K562 (cell line): ENCODE measurements at regions not wholly inside any gene's neighbourhood (a gene's known extent, or its start where the extent isn't known, plus 50 kb on each side); places are given as distances from the start of the nearest gene placed in this dataset.
A peak's percentile ranks its signal among the peaks of the same experiment; 100 is the strongest.

Experiments used
- ATAC-seq: fragments of 200-7000 bp; cut with Tn5 transposase; 3 replicates; pipeline ENCODE4 v1.9.1; 2020; ENCODE audit warnings: moderate library complexity
- BruUV-seq: library from RNA; stranded (reverse); fragments of 400-500 nt; replicated peaks from 2 replicates; lab custom pipeline; 2021; lab: Mats Ljungman, UMichigan
- CTCF ChIA-PET: fragments of 300-600 bp; formaldehyde crosslinking; extraction: SDS; loops from one replicate; lab custom pipeline; 2021; ENCODE audit warnings: low intra/inter-chr PET ratio; lab: Yijun Ruan, JAX
- POLR2A ChIA-PET: fragments of 300-600, 350-650 bp; sonication (Branson Sonifier 250); formaldehyde crosslinking; extraction: SDS; loops from one replicate; lab custom pipeline; 2021; ENCODE audit warnings: antibody characterized with exemption, inconsistent platforms; lab: Yijun Ruan, JAX
- DNase-seq, 4 experiments: peaks; one replicate each; pipeline versions ENCODE4 v3.0.0 to v3.0.0-alpha.2; 2011 to 2018; ENCODE audit warnings: low spot score in 3 of 4, mixed read lengths in 3 of 4; ENCODE audit errors: extremely low read depth in 1 of 4
- FAIRE-seq: peaks from 2 replicates; lab custom pipeline; 2011; peaks lifted over from hg19 to GRCh38; lab: Jason Lieb, UNC
- H2AFZ ChIP-seq: 2 replicates; pipeline ENCODE4 v1.6.0; 2011; ENCODE audit warnings: low read depth, low read length, control low read depth, inconsistent platforms
- H3K27ac ChIP-seq: fragments of 200-600 bp; 3 replicates; pipeline ENCODE4 v1.8.0; 2011; ENCODE audit warnings: low read depth, mild to moderate bottlenecking, control low read depth, inconsistent platforms, low read length, moderate library complexity, mixed read lengths; ENCODE audit errors: extremely low read depth
- H3K27me3 ChIP-seq, 2 experiments: fragments of 300-600 bp in 1 of 2; 2 replicates in 1 of 2; 3 replicates in 1 of 2; pipeline versions ENCODE4 v1.6.0 to v1.8.0; 2011; ENCODE audit warnings: inconsistent platforms in 2 of 2, low read length in 2 of 2, mild to moderate bottlenecking in 1 of 2, mixed read lengths in 1 of 2, moderate library complexity in 1 of 2; ENCODE audit not compliant: control insufficient read depth in 2 of 2, insufficient read depth in 2 of 2
- H3K36me3 ChIP-seq: fragments of 300-600 bp; 3 replicates; pipeline ENCODE4 v1.8.0; 2011; ENCODE audit warnings: mild to moderate bottlenecking, low read length, inconsistent platforms; ENCODE audit not compliant: control insufficient read depth, insufficient read depth
- H3K4me1 ChIP-seq, 2 experiments: fragments of 200-600 bp in 1 of 2; replicated peaks in 1 of 2; 2 replicates in 1 of 2; 3 replicates in 1 of 2; pipeline versions ENCODE4 v1.5.1 to v1.8.0; 2011; ENCODE audit warnings: inconsistent platforms in 2 of 2, low read length in 2 of 2, mild to moderate bottlenecking in 1 of 2, mixed read lengths in 1 of 2, moderate library complexity in 1 of 2; ENCODE audit not compliant: control insufficient read depth in 2 of 2, insufficient read depth in 2 of 2
- H3K4me2 ChIP-seq: 2 replicates; pipeline ENCODE4 v1.6.1; 2011; ENCODE audit warnings: low read length, control low read depth, inconsistent platforms, mixed read lengths; ENCODE audit not compliant: insufficient read depth
- H3K4me3 ChIP-seq: fragments of 200-600 bp; sonication (generic), shearing (Covaris generic); 2 replicates; pipeline ENCODE4 v1.5.1; 2016; ENCODE audit warnings: control low read depth, inconsistent platforms
- H3K79me2 ChIP-seq: fragments of 200-600 bp; 3 replicates; pipeline ENCODE4 v1.8.0; 2011; ENCODE audit warnings: low read length, inconsistent platforms; ENCODE audit not compliant: control insufficient read depth, insufficient read depth
- H3K9ac ChIP-seq, 2 experiments: 2 replicates each; pipeline versions ENCODE4 v1.6.0 to v1.6.1; 2011; ENCODE audit warnings: low read depth in 2 of 2, low read length in 2 of 2, control low read depth in 1 of 2, inconsistent platforms in 1 of 2, mild to moderate bottlenecking in 1 of 2, mixed read lengths in 1 of 2; ENCODE audit not compliant: insufficient read depth in 1 of 2
- H3K9me1 ChIP-seq: one replicate; pipeline ENCODE4 v1.6.0; 2011; ENCODE audit warnings: inconsistent platforms, mild to moderate bottlenecking, low read length, moderate library complexity; ENCODE audit not compliant: control insufficient read depth, insufficient read depth
- H3K9me3 ChIP-seq: replicated peaks from 2 replicates; pipeline ENCODE4 v1.5.1; 2011; ENCODE audit warnings: low read depth, low read length, inconsistent platforms; ENCODE audit not compliant: control insufficient read depth, insufficient read depth
- H4K20me1 ChIP-seq: replicated peaks from 2 replicates; pipeline ENCODE4 v1.6.1; 2011; ENCODE audit warnings: low read length, inconsistent platforms, mixed read lengths; ENCODE audit not compliant: control insufficient read depth, insufficient read depth
- FOSL1 ChIP-seq: fragments of 200-800 bp; sonication (Bioruptor generic); conservative IDR thresholded peaks from 2 replicates; pipeline ENCODE4 v1.6.1; 2016; ENCODE audit warnings: missing genetic modification characterization, missing compliant biosample characterization
- IRF2 ChIP-seq: sonication (generic); formaldehyde crosslinking; IDR thresholded peaks from 2 replicates; pipeline ENCODE4 v1.8.1; 2022; ENCODE audit warnings: mild to moderate bottlenecking, missing genetic modification reagents
- NR2C2 ChIP-seq, 2 experiments: fragments of 200-800 bp in 1 of 2; sonication (Bioruptor generic) in 1 of 2; sonication (generic) in 1 of 2; formaldehyde crosslinking in 1 of 2; IDR thresholded peaks; 2 replicates each; pipeline versions ENCODE4 v1.6.1 to v1.8.0; 2016 to 2022; ENCODE audit warnings: mild to moderate bottlenecking in 1 of 2, missing compliant biosample characterization in 1 of 2, missing genetic modification characterization in 1 of 2, missing genetic modification reagents in 1 of 2
- ZKSCAN1 ChIP-seq: fragments of 150-350 bp; IDR thresholded peaks from 2 replicates; pipeline ENCODE4 v1.6.1; 2016; ENCODE audit warnings: low read depth, low read length
- ZNF584 ChIP-seq: fragments of 200-800 bp; sonication (Bioruptor generic); IDR thresholded peaks from 2 replicates; pipeline ENCODE4 v1.6.1; 2016; ENCODE audit warnings: low read depth, mild to moderate bottlenecking, missing genetic modification characterization, missing compliant biosample characterization
- WGBS: fragments of 100-300 bp; shearing (Covaris generic); methylation state at CpG from one replicate; pipeline ENCODE4 v1.1.6; 2016; ENCODE audit warnings: low coverage, mixed read lengths; ENCODE audit not compliant: insufficient coverage; ENCODE audit errors: missing lambda C conversion rate; 5-methylcytosine and 5-hydroxymethylcytosine counted together
- in situ Hi-C: fragments of 300-500 bp; cut with MboI; formaldehyde crosslinking; loops from 4 replicates; pipeline ENCODE4 v1.15.0; 2018; ENCODE audit warnings: inconsistent platforms, mixed read lengths
- intact Hi-C: fragments of 100-400 bp; cut with micrococcal nuclease; formaldehyde crosslinking; loops from 2 replicates; pipeline ENCODE4 v1.14.2; 2022
- TF ChIP-seq, protein P1 (sequence below): sonication (generic); formaldehyde crosslinking; IDR thresholded peaks from 2 replicates; pipeline ENCODE4 v1.5.0; 2020; ENCODE audit warnings: missing genetic modification reagents

DNA sequence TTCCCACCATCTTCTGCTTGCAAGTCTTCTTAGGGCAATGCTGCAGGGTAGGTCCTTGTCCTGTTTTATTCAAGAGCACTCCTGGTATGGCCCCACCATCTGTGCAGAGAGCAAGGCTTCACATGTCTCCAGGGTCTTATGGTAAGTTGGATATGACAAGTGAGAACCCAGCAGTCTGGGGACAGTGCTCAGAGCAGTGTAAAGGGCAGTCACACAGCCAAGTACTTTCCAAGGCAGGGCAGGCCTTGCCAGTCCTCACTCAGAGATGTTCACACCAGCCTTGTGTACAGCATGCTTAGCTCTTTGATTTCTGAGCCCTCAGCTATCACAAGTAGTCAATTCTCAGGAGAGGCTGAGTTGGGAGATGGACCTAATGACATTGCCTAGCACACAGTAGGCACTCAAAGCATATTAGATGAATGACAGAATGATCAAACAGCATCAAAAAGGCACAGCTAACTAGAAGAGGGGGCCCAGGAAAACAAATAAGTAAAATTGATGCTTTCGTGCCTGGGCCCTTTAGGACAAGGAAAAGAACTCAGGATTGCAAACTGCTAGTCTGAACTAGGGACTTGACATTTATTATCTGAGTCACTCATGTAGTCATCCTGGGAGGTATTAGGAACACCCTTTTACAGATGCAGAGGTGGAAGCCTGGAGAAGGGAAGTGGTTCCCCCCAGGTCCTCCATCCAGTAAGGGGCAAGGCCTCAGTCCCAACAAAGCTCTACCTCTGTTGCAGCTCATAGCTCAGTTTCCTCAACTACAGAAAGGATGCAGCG lies 86.7 kb upstream of the CTAGE1 start:
- no peaks in the 10 kb centered on the region for H3K36me3 ChIP-seq
- no peak for FAIRE-seq
- H3K4me3 ChIP-seq, result no peak overlapping the region
- ChIA-PET POLR2A (interaction anchor here (0.6 kb wide), 1 partner anchor 11 kb away, joined by 3 read pairs; no protein-coding TSS in a partner anchor), CTCF (no interaction called here)
- no peak overlapping the region for H3K4me2 ChIP-seq
- in situ Hi-C loops, result no loop called here
- ATAC-seq, result peak; percentile 58
- no peak overlapping the region; the same call in 1 of the 2 replicates for H2AFZ ChIP-seq
- BruUV-seq, result no TSS peak
- intact Hi-C loops, result no loop called here
- H3K79me2 ChIP-seq, result no peaks in the 10 kb centered on the region
- no peak overlapping the region for H3K27ac ChIP-seq
- no peaks in the 10 kb centered on the region for H3K9me3 ChIP-seq
- 0 out of 5 replicates have a peak, but pooled peaks cover 0 to 6% of the 10 kb centered on the region in 2 experiments for H3K4me1 ChIP-seq
- no peaks in the 10 kb centered on the region for H3K9me1 ChIP-seq
- no peaks in the 10 kb centered on the region for H4K20me1 ChIP-seq
- no peak overlapping the region for H3K9ac ChIP-seq
- 11% methylated on average over 2 of the region's 2 CpGs for WGBS
- no peaks in the 10 kb centered on the region for H3K27me3 ChIP-seq
- DNase-seq, result no peak
- TF ChIP-seq NR2C2 (CRISPR knock-in tag; IDR thresholded peaks at IDR 0.05) (no peak), NR2C2 (tag; IDR thresholded peaks at IDR 0.05) (0 out of 2 replicates have a peak, but pooled peaks have one; percentile 5), IRF2 (no peak), ZKSCAN1 (peak; percentile 21; the same call in 1 of the 2 replicates), FOSL1 (peak; percentile 65), ZNF584 (CRISPR knock-in tag) (0 out of 2 replicates have a peak, but pooled peaks have one; percentile 25)
- TF ChIP-seq, protein P1, sequence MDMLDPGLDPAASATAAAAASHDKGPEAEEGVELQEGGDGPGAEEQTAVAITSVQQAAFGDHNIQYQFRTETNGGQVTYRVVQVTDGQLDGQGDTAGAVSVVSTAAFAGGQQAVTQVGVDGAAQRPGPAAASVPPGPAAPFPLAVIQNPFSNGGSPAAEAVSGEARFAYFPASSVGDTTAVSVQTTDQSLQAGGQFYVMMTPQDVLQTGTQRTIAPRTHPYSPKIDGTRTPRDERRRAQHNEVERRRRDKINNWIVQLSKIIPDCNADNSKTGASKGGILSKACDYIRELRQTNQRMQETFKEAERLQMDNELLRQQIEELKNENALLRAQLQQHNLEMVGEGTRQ, result no peak
